Suprapubic skin (tissue), 3 donors: ENCODE measurements at regions not wholly inside any gene's neighbourhood (a gene's known extent, or its start where the extent isn't known, plus 50 kb on each side); places are given as distances from the start of the nearest gene placed in this dataset.

Experiments used
- EP300 ChIP-seq: sonication (generic); formaldehyde crosslinking; IDR thresholded peaks from one replicate; pipeline ENCODE4 v1.6.1; 2017; ENCODE audit warnings: antibody characterized with exemption
- POLR2A ChIP-seq, 2 donors: fragments of 450-650 bp; IDR thresholded peaks; one replicate each; pipeline ENCODE4 v1.6.1; 2017; ENCODE audit warnings: antibody characterized with exemption in 2 of 2, mild to moderate bottlenecking in 2 of 2, moderate library complexity in 2 of 2
- TF ChIP-seq, protein P1 (sequence below), 2 donors: fragments of 200-600 bp in 1 of 2; fragments of 450-650 bp in 1 of 2; sonication (generic) in 1 of 2; IDR thresholded peaks; one replicate each; pipeline ENCODE4 v1.5.1; 2016 to 2019; ENCODE audit warnings: antibody characterized with exemption in 2 of 2, mild to moderate bottlenecking in 1 of 2, moderate library complexity in 1 of 2

DNA sequence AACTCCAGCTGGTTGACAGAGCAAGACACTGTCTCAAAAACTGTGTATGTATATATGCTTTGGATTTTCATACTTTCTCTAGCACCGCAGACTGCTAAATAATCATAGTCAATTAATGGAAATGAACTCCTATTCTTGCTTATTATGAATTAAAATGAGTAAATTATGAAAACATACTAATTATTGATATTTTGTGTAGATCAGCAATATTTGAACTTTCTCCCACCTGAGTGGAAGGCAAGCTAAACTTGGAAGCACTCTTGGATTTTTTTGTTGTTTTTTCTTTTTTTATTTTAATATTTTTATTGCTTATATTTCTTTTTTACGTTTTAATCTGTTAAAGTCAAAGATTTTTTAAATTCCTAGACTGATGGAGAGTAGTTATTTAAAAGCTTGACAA, 201.7 kb downstream of the CDRT15L2 start:
- TF ChIP-seq EP300 = no peak
- TF ChIP-seq, protein P1, sequence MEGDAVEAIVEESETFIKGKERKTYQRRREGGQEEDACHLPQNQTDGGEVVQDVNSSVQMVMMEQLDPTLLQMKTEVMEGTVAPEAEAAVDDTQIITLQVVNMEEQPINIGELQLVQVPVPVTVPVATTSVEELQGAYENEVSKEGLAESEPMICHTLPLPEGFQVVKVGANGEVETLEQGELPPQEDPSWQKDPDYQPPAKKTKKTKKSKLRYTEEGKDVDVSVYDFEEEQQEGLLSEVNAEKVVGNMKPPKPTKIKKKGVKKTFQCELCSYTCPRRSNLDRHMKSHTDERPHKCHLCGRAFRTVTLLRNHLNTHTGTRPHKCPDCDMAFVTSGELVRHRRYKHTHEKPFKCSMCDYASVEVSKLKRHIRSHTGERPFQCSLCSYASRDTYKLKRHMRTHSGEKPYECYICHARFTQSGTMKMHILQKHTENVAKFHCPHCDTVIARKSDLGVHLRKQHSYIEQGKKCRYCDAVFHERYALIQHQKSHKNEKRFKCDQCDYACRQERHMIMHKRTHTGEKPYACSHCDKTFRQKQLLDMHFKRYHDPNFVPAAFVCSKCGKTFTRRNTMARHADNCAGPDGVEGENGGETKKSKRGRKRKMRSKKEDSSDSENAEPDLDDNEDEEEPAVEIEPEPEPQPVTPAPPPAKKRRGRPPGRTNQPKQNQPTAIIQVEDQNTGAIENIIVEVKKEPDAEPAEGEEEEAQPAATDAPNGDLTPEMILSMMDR (IDR thresholded peaks at IDR 0.05) = no peak
- no peak for TF ChIP-seq POLR2A (IDR thresholded peaks at IDR 0.05)
